ENCODE measurements at regions not wholly inside any gene's neighbourhood (a gene's known extent, or its start where the extent isn't known, plus 50 kb on each side); places are given as distances from the start of the nearest gene placed in this dataset.

GRCh38 chr10:28806951-28807759 lies 129.8 kb downstream of the BAMBI start:
- intact Hi-C loops (cut with DNase I), result loop anchor here (5.0 kb wide), 1 partner anchor 90 kb away; no protein-coding TSS in a partner anchor
- ATAC-seq (peak; percentile 70), DNase-seq (ENCODE audit: missing footprints) (no peak)

DNA sequence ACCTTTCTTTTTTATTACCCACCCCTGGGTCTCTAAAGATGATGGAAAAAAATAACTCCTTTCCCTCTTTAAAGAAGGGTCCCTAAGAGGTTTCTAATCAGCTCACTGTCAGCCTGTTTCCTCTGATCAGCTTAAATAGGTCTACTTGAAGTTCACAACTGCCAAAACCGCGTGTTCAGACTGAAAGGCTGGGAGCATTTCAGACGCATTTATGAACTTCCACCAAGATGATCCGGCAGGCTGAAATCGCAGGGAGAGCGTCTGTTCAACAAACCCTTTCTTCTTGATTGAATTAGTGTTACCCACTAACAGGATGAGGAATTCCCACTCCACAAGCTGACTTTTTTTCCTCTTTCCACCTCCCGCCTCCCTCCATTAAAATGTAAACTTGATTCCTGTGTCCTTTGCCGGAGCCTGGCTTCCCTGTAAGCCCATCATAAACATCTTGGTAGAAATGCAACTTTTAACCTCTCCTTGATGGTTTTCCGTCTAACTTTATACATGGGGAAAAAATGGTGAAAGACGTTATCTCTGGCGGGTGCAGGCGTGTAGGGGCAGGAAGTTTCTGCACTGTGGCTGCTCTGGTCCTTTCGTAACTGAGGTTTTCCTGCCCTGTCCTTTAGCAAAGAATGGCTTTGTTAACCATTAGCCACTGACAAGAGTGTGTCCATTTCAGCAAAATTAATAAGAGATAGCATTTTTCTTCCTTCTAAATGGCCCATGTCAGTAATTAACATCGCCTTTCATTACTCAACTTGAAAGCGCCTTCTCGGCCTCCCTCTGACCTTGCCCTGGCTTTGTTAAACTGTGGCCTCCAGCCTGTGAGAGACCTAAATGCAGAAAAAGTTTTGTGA lies 130.7 kb downstream of the BAMBI start:
- ATAC-seq, result peak; percentile 24
- DNase-seq (ENCODE audit: missing footprints), result no peak
- intact Hi-C loops (cut with DNase I), result loop anchor here (5.0 kb wide), 1 partner anchor 89 kb away; no protein-coding TSS in a partner anchor

DNA sequence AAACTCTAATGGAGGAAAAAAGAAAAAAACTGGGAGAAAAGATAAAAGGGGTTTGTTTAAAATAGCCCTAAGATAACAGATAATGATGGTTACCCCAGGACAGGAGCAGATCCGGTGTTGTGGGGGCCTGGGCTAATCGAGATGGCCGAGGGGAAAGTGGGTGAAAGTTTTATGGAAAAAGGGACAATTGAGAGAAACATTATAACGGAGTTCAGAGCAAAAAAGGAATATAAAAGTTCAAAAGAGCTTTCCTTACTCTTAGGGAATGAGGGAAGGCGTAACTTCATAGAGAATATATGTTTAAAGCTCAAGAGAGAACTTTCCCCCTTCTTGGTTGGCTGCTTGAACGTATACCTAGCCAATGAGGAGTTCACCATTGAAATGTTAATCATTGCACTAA lies 131.4 kb downstream of the BAMBI start:
- intact Hi-C loops (cut with DNase I), result loop anchor here (5.0 kb wide), 1 partner anchor 89 kb away; no protein-coding TSS in a partner anchor
- DNase-seq (ENCODE audit: missing footprints), result no peak
- ATAC-seq, result no peak

- DNase-seq (ENCODE audit: missing footprints), result no peak
- intact Hi-C loops (cut with DNase I), result no loop called here
- no peak for ATAC-seq
Observed at GRCh38 chr10:28810057-28810870, 132.9 kb downstream of the BAMBI start.

DNA sequence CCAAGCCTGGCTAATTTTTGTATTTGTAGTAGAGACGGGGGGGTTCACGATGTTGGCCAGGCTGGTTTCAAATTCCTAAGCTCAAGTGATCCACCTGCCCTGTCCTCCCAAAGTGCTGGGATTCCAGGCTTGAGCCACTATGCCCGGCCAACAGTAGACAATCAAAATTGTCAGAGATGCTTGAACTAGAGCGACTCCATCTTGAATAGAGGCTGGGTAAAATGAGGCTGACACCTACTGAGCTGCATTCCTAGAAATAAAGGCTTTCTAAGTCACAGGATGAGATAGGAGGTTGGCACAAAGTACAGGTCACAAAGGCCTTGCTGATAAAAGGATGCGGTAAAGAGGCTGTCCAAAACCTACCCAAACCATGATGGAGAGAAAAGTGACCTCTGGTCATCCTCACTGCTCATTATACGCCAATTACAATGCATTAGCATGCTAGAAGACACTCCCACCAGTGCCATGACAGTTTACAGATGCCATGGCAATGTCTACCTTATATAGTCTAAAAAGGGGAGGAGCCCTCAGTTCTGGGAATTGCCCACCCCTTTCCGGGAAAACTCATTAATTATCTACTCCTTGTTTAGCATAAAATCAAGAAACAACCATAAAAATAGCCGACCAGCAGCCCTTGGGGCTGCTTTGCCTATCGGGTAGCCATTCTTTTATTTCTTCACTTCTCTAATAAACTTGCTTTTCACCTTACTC lies 134.5 kb downstream of the BAMBI start:
- no peak for ATAC-seq
- intact Hi-C loops (cut with DNase I), result no loop called here
- DNase-seq (ENCODE audit: missing footprints), result no peak

GRCh38 chr10:28812384-28813372 lies 135.4 kb downstream of the BAMBI start:
- no peak for DNase-seq (ENCODE audit: missing footprints)
- ATAC-seq, result no peak
- intact Hi-C loops (cut with DNase I), result no loop called here

GRCh38 chr10:28815681-28816080 lies 138.4 kb downstream of the BAMBI start:
- ATAC-seq, result no peak
- DNase-seq (ENCODE audit: missing footprints), result no peak
- intact Hi-C loops (cut with DNase I), result no loop called here

DNA sequence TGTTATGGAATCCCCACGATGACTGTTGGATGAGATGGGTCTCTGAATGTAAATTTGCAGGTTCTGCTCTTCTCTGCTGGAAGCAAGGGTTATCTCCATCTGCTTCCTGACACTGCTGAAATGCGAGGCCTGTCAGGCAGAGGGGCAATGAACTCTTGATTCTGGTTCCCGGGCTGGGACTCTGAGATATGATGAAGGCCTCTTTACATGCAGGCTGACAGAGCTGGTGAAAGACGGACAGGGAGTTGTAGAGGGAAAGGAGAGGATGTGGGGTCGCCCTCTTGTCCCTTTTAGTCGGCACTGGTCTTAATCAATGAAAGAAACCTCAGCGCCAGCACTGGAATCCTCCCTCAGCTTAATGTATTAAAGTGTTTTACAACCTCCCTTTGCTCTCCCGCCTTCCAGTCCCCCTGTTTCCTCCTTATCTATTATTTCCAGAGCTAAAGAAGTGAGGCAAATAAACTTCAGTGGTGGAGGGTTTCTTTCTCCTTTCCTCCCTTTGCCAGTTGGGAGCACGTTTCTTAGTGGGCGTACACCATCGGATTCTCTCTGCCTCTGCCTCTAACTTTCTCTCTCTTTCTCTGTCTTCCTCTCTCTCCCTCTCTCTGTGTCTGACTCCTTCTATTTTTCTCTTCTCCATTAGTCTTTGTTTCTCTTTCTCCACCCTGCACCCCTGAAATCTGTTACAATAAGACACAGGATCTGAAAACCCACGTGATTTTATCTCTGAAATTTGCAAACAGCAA lies 145.6 kb downstream of the BAMBI start:
- no peak for ATAC-seq
- DNase-seq (ENCODE audit: missing footprints), result no peak
- intact Hi-C loops (cut with DNase I), result no loop called here

DNA sequence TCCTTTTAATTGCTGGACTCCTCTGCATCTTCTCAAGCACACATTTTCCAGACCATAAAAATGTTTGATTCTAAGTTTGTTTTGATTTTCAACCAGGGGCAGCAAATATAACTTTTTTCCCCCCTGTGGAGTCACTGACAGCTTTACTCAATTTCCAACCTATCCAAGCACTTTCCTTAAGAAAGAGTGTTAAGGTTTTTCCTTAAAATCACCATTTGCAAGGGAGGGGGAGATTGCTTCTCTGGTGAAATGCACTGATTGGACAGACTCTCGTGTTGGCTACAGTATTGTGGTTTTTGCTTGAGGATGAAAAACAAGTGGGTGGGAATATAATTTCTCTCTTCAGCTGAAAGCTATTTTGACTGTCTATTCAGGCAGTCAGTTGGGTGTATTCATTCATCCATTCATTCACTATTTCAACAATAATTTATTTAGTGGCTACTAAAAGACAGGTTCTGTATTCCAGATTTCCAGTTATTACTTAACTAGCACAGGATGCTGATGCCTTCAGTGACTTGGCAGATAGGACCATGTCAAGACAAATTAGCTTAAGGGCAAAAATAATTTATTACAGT lies 146.3 kb downstream of the BAMBI start:
- intact Hi-C loops (cut with DNase I), result no loop called here
- DNase-seq (ENCODE audit: missing footprints) (no peak), ATAC-seq (no peak)

GRCh38 chr10:28833313-28833712 lies 156.0 kb downstream of the BAMBI start:
- DNase-seq (ENCODE audit: missing footprints) (no peak), ATAC-seq (no peak)
- intact Hi-C loops (cut with DNase I), result no loop called here

- ATAC-seq (no peak), DNase-seq (ENCODE audit: missing footprints) (no peak)
- intact Hi-C loops (cut with DNase I), result no loop called here
Observed at GRCh38 chr10:28836435-28836743, 159.1 kb downstream of the BAMBI start.

GRCh38 chr10:28837613-28838390 lies 160.5 kb downstream of the BAMBI start:
- ATAC-seq, result no peak
- intact Hi-C loops (cut with DNase I), result no loop called here
- DNase-seq (ENCODE audit: missing footprints), result no peak

GRCh38 chr10:28838908-28839307 lies 161.6 kb downstream of the BAMBI start:
- DNase-seq (ENCODE audit: missing footprints), result no peak
- intact Hi-C loops (cut with DNase I), result no loop called here
- ATAC-seq, result no peak

- DNase-seq (ENCODE audit: missing footprints) (no peak), ATAC-seq (peak; percentile 87)
- intact Hi-C loops (cut with DNase I), result loop anchor here (5.0 kb wide), 1 partner anchor 162 kb away; the partner anchor contains the start of gene BAMBI
Observed at GRCh38 chr10:28839600-28840007, 162.3 kb downstream of the BAMBI start.

DNA sequence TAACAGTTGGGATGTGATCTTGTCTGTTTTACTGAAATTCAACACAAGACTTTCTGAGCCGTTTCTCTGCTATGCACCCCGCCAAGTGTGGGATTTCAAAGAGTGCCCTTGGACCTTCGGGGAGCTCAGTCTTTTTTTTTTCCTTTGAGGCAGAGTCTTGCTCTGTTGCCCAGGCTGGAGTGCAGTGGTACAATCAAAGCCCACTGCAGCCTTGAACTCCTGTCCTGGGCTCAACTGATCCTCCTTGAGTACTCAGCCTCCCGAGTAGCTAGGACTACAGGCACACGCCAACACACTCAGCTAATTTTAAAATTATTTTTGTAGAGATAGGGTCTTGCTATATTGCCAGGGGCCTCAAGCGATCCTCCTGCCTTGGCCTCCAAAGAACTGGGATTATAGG lies 162.9 kb downstream of the BAMBI start:
- no peak for ATAC-seq
- intact Hi-C loops (cut with DNase I), result loop anchor here (5.0 kb wide), 1 partner anchor 163 kb away; the partner anchor contains the start of gene BAMBI
- no peak for DNase-seq (ENCODE audit: missing footprints)

DNA sequence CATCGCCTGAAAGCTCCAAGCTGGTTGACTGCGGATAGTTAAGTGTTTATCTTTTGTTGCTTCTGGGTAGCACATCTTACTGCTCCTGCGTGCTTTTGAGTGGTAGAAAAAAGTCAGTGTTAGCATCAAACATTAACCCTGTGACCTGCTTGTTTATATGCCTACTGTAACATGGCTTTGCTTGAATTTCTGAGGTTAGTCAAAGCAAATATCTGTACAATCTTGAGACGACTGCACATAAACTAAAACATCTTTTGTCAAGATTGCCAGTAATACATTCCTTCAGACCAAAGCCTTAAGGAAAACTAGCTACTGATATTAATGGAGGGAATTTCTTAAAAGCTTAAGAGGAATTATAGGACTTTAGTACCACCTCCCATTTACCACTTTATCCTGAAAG lies 163.7 kb downstream of the BAMBI start:
- DNase-seq (ENCODE audit: missing footprints) (no peak), ATAC-seq (no peak)
- intact Hi-C loops (cut with DNase I), result loop anchor here (5.0 kb wide), 1 partner anchor 164 kb away; the partner anchor contains the start of gene BAMBI

Data from Right ventricle myocardium inferior (tissue), 1 donor.